Stimulated activated naive CD8-positive, alpha-beta T cell treated with anti-CD3 and anti-CD28 coated beads, Interleukin-15, amount 100 ng/mL, for 72 hours (primary cell): ENCODE measurements at regions not wholly inside any gene's neighbourhood (a gene's known extent, or its start where the extent isn't known, plus 50 kb on each side); places are given as distances from the start of the nearest gene placed in this dataset.
"Not testable (repeated sequence)": the region's sequence is repeated elsewhere in the genome, so short reads cannot be mapped to it uniquely, and the experiment has no call there.

ENCODE experiments used
- ATAC-seq: fragments of 150-1000 bp; cut with Tn5 transposase; 2 replicates; pipeline ENCODE4 v1.10.0; 2021; ENCODE audit warnings: mild to moderate bottlenecking, moderate library complexity
- DNase-seq, 2 donors: peaks; one replicate each; pipeline ENCODE4 v3.0.0; 2021 to 2022
- H3K27ac Mint-ChIP-seq, 2 donors: one replicate each; pipeline ENCODE4 v1.8.0; 2022; ENCODE audit warnings: mild to moderate bottlenecking in 2 of 2, mixed read lengths in 2 of 2, moderate library complexity in 2 of 2
- H3K27me3 Mint-ChIP-seq: one replicate; pipeline ENCODE4 v1.8.0; 2022; ENCODE audit warnings: mixed read lengths
- H3K4me1 Mint-ChIP-seq: one replicate; pipeline ENCODE4 v1.8.0; 2022; ENCODE audit warnings: mild to moderate bottlenecking, mixed read lengths
- H3K4me3 Mint-ChIP-seq, 2 donors: one replicate each; pipeline ENCODE4 v1.8.0; 2022; ENCODE audit warnings: mild to moderate bottlenecking in 2 of 2, mixed read lengths in 2 of 2, moderate library complexity in 1 of 2
- H3K9me3 Mint-ChIP-seq, 2 donors: one replicate each; pipeline ENCODE4 v1.8.0; 2022; ENCODE audit warnings: mixed read lengths in 2 of 2

DNA sequence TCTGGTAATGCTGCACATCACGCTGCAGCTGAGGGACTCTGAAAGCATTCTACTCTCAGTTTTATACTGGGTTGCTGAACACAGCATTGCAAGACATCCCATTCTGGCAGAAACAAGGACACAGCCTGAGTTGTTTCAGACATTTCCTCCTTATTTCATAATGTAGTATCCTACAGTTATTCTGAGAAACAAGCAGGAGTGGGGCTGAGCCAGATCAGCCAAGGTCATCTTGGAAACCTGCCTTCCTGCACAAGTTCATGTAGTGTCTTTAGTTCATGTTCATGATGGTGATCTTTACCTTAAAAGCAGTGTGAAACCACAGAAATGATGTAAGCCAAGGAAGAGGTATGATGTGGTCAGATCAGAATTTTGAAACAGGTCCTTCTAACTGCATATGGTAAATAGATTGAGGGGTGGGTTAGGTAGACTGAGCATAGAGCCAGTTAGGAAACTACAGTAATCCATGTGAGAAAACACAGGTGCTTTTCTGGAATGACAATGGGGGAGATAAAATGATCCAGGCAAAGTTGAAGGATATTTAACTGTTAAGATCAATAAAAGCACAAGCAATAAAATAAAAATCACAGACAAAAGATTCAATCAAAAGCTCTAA, 1686.8 kb downstream of the LRRC4C start:
- no peaks in the 10 kb centered on the region for H3K4me1 Mint-ChIP-seq
- peaks cover 8 to 20% of the 10 kb centered on the region in 2 donors for H3K9me3 Mint-ChIP-seq
- DNase-seq: no peak
- H3K27me3 Mint-ChIP-seq: no peaks in the 10 kb centered on the region
- no peak overlapping the region for H3K4me3 Mint-ChIP-seq
- H3K27ac Mint-ChIP-seq: no peak overlapping the region
- no peak for ATAC-seq

DNA sequence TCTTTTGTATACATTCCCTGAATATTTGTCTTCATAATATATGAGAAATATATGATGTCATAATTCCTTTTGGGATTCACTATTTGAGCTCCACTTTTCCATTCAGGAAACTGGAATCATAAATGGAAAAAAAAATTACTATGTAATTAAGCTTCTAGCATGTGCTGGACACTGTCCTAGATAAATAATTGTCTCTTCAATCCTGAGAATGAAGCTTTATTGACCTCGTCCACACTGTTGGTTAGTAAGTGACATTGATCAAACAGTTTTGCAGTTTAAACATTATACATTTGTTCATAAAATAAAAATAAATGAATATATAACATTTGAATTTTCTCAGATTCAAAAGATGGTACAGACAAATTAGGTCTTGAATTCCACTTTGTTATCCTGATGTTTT, 1691.2 kb downstream of the LRRC4C start:
- Mint-ChIP-seq H3K27ac (no peak overlapping the region), H3K4me3 (no peak overlapping the region), H3K4me1 (no peaks in the 10 kb centered on the region), H3K9me3 (peaks cover 29 to 34% of the 10 kb centered on the region in 2 donors), H3K27me3 (no peaks in the 10 kb centered on the region)
- DNase-seq (no peak), ATAC-seq (no peak)

DNA sequence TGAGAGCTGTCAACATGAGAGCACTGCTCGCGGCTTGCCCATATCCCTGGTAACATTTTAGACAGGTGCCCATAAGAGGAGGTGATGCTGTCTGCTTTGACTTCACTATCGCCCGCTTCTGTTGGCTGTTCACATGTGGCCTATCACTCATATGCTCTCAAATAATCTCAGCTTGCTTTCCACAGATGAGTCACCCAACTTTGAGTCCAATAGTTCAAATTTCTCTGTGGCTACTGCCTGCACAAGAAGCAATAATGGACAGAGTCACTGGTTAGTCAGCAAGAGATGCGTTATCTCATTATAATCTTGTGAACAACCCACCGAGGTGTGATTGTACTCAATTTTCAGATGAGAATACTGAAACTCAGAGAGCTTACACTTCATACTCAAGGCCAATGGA, 1714.1 kb downstream of the LRRC4C start:
- no peak for DNase-seq
- Mint-ChIP-seq H3K9me3 (peaks cover 15 to 37% of the 10 kb centered on the region in 2 donors), H3K4me3 (no peak overlapping the region), H3K27ac (no peak overlapping the region), H3K27me3 (no peaks in the 10 kb centered on the region), H3K4me1 (no peaks in the 10 kb centered on the region)
- ATAC-seq: no peak

DNA sequence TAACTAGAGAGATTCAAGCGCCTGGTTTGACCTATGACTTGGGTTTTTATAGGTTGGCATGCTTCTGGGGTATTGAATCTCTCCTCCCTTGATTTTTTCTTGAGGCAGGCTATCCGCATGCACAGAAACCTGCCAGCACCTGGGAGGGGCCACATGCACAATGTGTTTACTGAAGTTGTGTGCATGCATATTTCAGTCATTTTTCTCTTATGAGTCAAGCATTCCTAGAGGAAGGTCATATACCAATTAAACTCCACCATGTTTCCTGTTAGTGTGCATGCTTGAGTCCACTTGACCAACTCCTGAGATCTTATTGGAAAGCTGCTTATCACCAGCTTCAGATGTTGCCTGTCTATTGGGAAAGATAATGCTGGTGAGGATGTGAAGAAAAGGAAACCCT, 1718.4 kb downstream of the LRRC4C start:
- ATAC-seq (no peak), DNase-seq (no peak)
- Mint-ChIP-seq H3K27ac (no peak overlapping the region), H3K4me3 (no peak overlapping the region), H3K9me3 (peaks cover 5 to 22% of the 10 kb centered on the region in 2 donors), H3K4me1 (no peaks in the 10 kb centered on the region), H3K27me3 (no peaks in the 10 kb centered on the region)

DNA sequence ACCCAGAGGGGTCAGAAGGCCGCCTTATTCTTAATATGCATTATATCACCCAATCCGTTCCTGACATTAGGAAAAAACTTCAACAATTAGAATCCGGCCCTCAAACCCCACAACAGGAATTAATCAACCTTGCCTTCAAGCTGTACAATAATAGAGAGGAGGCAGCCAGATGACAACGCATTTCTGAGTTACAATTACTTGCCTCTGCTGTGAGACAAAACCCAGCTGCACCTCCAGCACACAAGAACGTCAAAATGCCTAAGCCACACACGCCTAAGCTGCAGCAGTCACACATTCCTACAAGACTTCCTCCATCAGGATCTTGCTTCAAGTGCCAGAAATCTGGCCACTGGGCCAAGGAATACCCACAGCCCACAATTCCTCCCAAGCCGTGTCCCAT, 1723.1 kb downstream of the LRRC4C start:
- not testable (repeated sequence) for H3K27me3 Mint-ChIP-seq, ATAC-seq, H3K4me3 Mint-ChIP-seq, H3K27ac Mint-ChIP-seq, DNase-seq, H3K4me1 Mint-ChIP-seq
- H3K9me3 Mint-ChIP-seq: peaks cover 19 to 28% of the 10 kb centered on the region in 2 donors

DNA sequence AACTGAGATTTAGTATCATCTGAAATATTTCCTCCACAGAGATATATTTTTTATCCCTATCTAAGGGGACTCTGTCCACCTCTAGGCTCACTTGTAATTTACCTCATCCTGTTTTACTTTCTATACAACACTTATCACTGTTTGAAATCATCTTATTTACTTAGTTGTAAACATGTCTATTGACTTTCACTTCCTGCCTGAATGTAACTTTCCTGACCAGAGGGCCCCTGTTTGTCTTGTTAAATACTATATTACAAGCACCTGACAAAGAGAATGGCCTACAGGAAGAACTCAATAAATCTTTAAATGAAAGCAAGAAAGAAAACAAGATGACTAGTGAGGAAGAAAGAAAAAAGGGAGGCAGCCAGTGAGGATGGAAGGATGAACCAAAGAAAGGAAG, 1727.5 kb downstream of the LRRC4C start:
- no peak for ATAC-seq
- Mint-ChIP-seq H3K4me3 (no peak overlapping the region), H3K4me1 (no peaks in the 10 kb centered on the region), H3K27ac (no peak overlapping the region), H3K27me3 (no peaks in the 10 kb centered on the region), H3K9me3 (peaks cover 22 to 40% of the 10 kb centered on the region in 2 donors)
- no peak for DNase-seq

DNA sequence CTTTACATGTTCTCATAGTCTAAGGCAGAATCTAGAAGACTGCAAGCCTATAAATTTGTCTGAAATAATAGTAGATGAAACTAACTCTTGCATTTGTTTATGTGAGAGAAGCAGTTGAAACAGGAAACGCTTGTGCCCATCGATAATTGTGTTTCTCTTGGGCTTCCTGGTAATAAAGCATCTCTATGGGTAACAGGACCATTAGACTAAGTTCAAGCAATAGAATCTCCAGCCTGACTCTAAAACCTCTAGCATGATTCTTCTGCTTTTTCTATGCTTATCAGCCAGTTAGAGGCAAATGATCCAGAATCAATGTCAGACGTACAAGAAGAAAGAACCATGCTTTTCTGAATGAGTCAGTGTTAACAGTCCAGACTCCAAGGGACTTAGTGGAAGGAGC, 1734.4 kb downstream of the LRRC4C start:
- Mint-ChIP-seq H3K9me3 (peaks cover 5 to 12% of the 10 kb centered on the region in 2 donors), H3K4me1 (no peaks in the 10 kb centered on the region), H3K4me3 (no peak overlapping the region), H3K27me3 (no peaks in the 10 kb centered on the region), H3K27ac (no peak overlapping the region)
- DNase-seq: no peak
- ATAC-seq: no peak

DNA sequence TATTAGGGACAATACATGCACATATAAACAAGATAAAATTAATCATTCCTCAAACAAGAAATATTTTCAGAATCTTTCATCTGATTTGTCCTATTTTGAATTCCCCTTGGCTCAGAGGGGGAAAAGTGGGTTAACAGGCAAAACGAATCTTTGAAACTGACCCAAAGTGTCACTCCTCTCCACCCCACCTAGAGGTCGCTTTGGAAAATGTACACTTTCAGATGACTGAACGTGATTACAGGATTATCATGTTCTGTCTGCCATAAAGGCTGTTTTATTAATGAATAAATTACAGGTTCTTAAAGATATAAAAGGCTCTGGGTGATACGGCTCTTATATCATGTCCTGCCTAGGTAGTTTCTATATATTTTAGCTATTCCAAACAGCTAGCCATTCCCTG, 1735.0 kb downstream of the LRRC4C start:
- ATAC-seq: no peak
- Mint-ChIP-seq H3K27me3 (no peaks in the 10 kb centered on the region), H3K27ac (no peak overlapping the region), H3K4me3 (no peak overlapping the region), H3K4me1 (no peaks in the 10 kb centered on the region), H3K9me3 (peaks cover 5 to 12% of the 10 kb centered on the region in 2 donors)
- DNase-seq: no peak

DNA sequence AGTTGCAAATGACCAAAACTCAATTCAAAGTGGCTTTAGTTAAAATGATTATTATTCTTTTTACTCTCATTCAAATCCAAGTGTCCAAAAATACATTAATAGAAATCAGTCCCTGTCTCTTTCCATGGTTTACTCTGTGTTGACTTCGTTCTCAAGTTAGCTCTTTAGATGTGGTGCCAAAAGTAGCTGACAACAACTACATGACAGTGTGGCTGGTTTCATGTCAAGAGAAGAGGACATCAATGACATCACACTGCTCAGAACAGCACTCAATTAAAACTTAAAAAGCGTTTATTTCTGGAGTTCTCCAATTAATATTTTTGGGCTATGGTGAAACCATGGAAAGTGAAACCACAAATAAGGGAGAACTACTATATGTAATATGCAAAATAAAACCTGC, 1746.9 kb downstream of the LRRC4C start:
- no peaks in the 10 kb centered on the region for H3K4me1 Mint-ChIP-seq
- ATAC-seq (no peak), DNase-seq (no peak)
- H3K27ac Mint-ChIP-seq: no peak overlapping the region
- H3K9me3 Mint-ChIP-seq: peaks cover 9 to 13% of the 10 kb centered on the region in 2 donors
- no peak overlapping the region for H3K4me3 Mint-ChIP-seq
- no peaks in the 10 kb centered on the region for H3K27me3 Mint-ChIP-seq

DNA sequence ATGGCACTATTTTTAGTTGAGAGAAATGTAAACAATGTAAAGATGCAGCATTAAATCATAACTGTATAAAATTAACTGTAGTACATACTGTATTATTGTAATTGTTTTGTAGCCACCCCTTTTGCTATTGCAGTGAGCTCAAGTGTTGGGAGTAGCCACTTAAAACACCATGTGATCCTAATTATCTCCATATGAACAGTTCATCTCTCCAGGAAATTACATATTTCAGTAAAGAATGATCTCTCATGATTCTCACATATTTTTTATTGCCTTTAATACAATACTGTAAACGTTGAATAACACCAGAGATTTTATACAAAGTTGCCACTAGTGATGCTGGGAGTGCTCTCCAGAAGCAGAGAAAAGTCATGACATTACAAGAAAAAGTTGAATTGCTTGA, 1768.6 kb downstream of the LRRC4C start:
- H3K4me1 Mint-ChIP-seq: no peaks in the 10 kb centered on the region
- H3K9me3 Mint-ChIP-seq: peaks cover 0 to 5% of the 10 kb centered on the region in 2 donors
- ATAC-seq (no peak), DNase-seq (no peak)
- H3K27me3 Mint-ChIP-seq: no peaks in the 10 kb centered on the region
- no peak overlapping the region for H3K4me3 Mint-ChIP-seq
- H3K27ac Mint-ChIP-seq: no peak overlapping the region

DNA sequence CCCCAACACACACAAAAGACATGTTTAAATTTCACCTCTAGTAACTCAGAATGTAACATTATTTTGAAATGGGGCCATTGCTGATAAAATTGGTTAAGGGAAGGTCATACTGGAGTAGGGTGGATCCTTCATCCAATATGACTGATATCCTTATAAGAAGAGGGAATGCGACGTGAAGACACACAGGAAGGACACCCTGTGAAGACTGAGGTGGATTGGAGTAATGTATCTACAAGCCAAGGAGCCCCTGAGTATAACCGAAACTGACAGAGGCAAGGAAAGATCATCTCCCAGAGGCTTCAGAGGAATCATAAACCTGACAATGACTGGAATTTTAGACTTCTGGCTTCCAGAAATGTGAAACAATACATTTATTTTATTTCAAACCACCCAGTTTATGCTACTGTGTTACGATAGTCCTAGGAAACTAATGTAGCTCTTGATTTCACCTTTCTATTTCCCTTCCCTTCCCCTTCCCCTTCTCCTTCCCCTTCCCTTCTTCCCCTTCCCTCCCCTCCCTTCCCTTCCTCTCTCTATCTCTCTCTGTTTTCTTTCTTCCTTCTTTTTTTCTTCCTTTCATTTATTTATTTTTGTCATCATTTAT, 1775.4 kb downstream of the LRRC4C start:
- Mint-ChIP-seq H3K4me1 (no peaks in the 10 kb centered on the region), H3K27me3 (no peaks in the 10 kb centered on the region), H3K27ac (no peak overlapping the region), H3K4me3 (no peak overlapping the region), H3K9me3 (peaks cover 9 to 10% of the 10 kb centered on the region in 2 donors)
- ATAC-seq: no peak
- DNase-seq: no peak

DNA sequence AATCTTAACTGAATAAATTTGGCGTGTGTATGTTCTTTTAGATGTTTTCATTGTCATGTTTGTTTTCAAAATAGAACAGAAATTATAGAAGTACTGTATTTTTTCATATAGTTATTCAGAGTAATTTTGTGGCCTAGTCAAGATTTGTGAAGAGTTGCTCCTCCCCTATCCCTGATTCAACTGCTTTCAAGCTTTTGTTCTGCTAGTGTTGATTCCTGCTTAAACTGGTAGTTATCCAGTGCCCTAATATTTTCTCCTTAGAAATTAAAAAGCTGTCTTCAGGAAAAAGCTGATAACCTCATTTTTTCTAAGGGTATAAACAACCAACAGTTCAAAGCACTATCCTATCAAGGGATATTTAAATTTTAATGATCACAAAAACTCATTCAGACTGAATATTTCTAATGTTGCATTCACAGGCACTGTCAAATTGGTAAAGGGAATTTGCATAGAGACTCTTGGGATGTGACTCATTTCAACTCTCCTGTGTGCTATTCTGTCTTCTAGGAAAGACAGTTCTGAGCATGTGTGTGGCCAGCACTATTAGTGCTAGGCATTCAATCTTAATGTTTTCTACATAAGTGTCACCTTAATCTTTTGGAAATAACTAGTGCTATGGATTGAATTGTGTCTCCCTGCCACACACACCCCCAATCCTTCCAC, 1776.0 kb downstream of the LRRC4C start:
- H3K27me3 Mint-ChIP-seq: no peaks in the 10 kb centered on the region
- H3K27ac Mint-ChIP-seq: no peak overlapping the region
- ATAC-seq (no peak), DNase-seq (no peak)
- no peaks in the 10 kb centered on the region for H3K4me1 Mint-ChIP-seq
- H3K4me3 Mint-ChIP-seq: no peak overlapping the region
- H3K9me3 Mint-ChIP-seq: peaks cover 9 to 10% of the 10 kb centered on the region in 2 donors

DNA sequence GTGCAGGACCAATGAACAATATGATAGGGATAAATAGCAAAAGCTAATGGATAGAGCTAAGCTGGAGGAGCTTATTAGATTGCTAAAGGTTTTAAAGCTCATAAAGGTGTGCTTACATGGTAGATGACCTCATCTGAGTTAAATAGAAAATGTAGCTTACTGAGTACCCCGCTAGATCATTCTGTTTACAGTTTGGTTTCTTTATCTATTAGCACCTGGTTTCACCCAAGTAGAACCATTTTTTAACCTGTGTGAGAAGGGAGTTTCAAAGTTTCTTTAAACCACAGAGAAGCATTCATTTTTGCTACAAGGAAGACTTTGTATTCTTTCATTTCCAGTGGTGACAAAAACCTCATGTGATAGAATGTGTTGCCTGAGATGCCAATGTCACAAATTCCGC, 1778.0 kb downstream of the LRRC4C start:
- DNase-seq (no peak), ATAC-seq (no peak)
- H3K27ac Mint-ChIP-seq: no peak overlapping the region
- no peak overlapping the region for H3K4me3 Mint-ChIP-seq
- no peaks in the 10 kb centered on the region for H3K27me3 Mint-ChIP-seq
- peaks cover 6 to 9% of the 10 kb centered on the region in 2 donors for H3K9me3 Mint-ChIP-seq
- H3K4me1 Mint-ChIP-seq: no peaks in the 10 kb centered on the region

DNA sequence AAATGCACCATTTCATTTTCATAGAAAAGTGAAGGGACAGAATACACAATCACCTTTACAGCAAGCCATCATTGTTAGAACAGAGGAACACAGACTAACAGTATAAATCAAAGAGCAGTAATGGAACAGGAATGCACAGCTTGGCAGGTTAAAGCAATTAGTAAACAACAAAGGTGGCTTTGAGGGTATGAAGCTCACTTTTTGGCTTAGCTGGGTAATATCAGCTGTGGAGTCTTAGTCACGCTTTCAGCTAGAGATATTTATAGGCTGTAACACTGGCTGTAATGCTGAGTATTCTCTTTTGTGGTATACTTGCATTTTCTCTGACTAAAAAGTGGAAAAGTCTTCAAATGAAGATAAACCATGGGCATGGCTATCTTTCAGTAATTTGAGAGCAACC, 1780.5 kb downstream of the LRRC4C start:
- Mint-ChIP-seq H3K4me1 (no peaks in the 10 kb centered on the region), H3K4me3 (no peak overlapping the region), H3K27me3 (no peaks in the 10 kb centered on the region), H3K9me3 (peaks cover 9% of the 10 kb centered on the region in 2 donors), H3K27ac (no peak overlapping the region)
- DNase-seq (no peak), ATAC-seq (no peak)

DNA sequence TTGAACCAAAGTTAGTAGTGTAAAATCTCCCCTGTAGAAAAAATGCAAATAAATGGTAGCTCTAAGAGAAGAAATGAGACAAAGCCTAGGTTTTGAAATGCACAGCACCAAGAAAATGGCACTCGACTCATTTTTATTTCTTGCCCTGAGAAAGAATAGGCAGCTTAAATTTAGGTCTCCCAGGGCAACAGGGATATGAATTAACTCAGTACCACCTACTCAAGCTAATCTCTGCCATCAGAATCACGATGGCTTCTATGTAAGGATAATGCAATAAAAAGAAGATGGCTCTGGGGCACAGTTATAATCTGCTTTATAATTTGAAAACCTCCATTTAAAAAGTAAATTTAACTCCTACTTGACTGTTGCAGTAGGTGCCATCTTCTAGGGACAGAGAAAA, 1784.3 kb downstream of the LRRC4C start:
- no peaks in the 10 kb centered on the region for H3K27me3 Mint-ChIP-seq
- ATAC-seq (no peak), DNase-seq (no peak)
- H3K9me3 Mint-ChIP-seq: peaks cover 9 to 15% of the 10 kb centered on the region in 2 donors
- H3K4me1 Mint-ChIP-seq: no peaks in the 10 kb centered on the region
- H3K27ac Mint-ChIP-seq: no peak overlapping the region
- H3K4me3 Mint-ChIP-seq: no peak overlapping the region

DNA sequence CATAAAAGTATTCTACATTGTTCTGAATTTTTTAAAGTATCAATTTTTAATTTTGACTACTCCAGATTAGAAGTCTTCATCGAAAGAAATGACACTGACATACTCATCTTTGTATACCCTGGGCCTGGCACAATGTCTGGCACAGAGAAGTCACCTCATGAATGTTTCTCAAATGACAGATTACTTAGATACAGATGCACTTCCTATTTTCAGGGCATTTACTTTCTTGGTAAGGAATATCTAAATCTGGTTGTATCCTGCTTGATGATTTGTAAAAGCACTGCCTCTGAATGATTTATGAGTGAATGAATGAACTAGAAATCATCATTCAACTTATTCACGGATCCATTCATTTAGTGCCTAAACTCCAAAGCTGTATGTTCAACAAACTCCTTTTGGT, 1784.7 kb downstream of the LRRC4C start:
- H3K27me3 Mint-ChIP-seq: no peaks in the 10 kb centered on the region
- ATAC-seq (no peak), DNase-seq (no peak)
- no peaks in the 10 kb centered on the region for H3K4me1 Mint-ChIP-seq
- no peak overlapping the region for H3K4me3 Mint-ChIP-seq
- peaks cover 8 to 14% of the 10 kb centered on the region in 2 donors for H3K9me3 Mint-ChIP-seq
- H3K27ac Mint-ChIP-seq: no peak overlapping the region
